ENCODE measurements at regions not wholly inside any gene's neighbourhood (a gene's known extent, or its start where the extent isn't known, plus 50 kb on each side); places are given as distances from the start of the nearest gene placed in this dataset.

DNA sequence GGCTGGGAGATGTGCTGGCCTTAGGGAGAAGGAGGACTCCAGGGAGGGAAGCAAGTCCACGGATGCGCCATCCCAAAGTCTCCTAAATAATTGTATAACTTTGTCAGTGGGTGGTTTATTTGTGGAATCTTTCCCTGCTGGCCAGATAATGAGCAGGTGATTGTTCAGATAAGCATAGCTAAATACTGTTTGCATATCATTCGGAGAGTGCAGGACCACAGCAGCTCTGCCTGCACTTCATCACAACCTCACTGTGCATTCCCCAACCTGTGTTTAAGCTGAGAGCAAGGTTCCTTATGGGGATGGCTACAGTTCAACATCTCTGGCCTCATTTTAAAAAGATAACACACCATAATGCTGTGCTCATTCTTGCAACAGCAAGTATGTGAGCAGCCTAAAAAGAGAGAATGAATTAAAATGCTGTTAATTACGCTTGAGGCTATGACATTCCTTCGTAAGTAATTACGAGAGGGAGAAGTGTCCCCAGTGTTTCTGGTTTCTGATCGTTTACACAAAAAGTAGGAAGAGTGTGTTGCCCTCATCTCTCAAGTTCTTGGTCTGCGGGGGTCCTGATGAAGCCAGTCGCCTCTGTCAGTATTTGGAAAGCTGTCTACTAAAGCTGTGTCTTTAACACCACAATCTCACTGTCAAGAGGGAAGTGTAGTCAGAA is 272.0 kb upstream of the RORA start:
- Histone ChIP-seq H3K4me2 (no peak overlapping the region), H3K36me3 (replicated peaks; ENCODE audit: insufficient read depth, low read depth) (no peaks in the 10 kb centered on the region), H3K4me1 (ENCODE audit: insufficient read depth) (no peaks in the 10 kb centered on the region), H3K9me3 (ENCODE audit: low read depth) (no peaks in the 10 kb centered on the region), H3K9me2 (replicated peaks; ENCODE audit: insufficient read depth) (no peaks in the 10 kb centered on the region), H3K4me3 (no peak overlapping the region), H2AFZ (no peak overlapping the region), H3K27me3 (peaks cover 15% of the 10 kb centered on the region), H3K27ac (no peak overlapping the region), H3K79me2 (no peaks in the 10 kb centered on the region), H4K20me1 (ENCODE audit: insufficient read depth, poor library complexity, severe bottlenecking) (no peaks in the 10 kb centered on the region)
- 70% methylated on average over 9 of the region's 9 CpGs for WGBS (ENCODE audit: low lambda C conversion rate, missing lambda C conversion rate)
- no peak for TF ChIP-seq EZH2phosphoT487 (IDR thresholded peaks at IDR 0.05; ENCODE audit: low read depth, severe bottlenecking, unreplicated experiment)
- no peak for TF ChIP-seq EZH2 (IDR thresholded peaks at IDR 0.05; ENCODE audit: borderline replicate concordance)
- TF ChIP-seq CTCF (IDR thresholded peaks at IDR 0.05; ENCODE audit: poor library complexity) = no peak
- no peak for DNase-seq (ENCODE audit: low spot score)

DNA sequence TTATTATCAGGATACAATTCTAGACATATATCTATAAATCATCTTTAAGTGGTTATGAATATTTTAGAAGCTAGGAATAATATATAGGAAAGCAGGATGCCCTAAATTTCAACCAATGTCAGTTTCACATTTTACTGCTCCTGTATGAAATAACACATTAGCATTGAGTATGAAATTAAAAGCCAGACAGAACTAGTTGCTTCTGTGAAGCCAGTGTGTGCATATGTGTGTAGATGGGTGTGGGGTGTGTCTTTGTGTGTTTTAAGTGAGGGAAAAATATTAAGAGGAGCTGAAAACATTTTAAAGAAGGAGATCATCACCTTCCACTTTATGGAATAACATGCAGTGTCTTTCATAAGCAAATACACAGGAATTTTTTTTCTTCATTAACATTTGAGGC is 271.4 kb upstream of the RORA start:
- H3K4me2 ChIP-seq = no peak overlapping the region
- H2AFZ ChIP-seq = no peak overlapping the region
- DNase-seq (ENCODE audit: low spot score) = no peak
- H3K79me2 ChIP-seq = no peaks in the 10 kb centered on the region
- peaks cover 15% of the 10 kb centered on the region for H3K27me3 ChIP-seq
- no peaks in the 10 kb centered on the region for H3K9me2 ChIP-seq (replicated peaks; ENCODE audit: insufficient read depth)
- H3K36me3 ChIP-seq (replicated peaks; ENCODE audit: insufficient read depth, low read depth) = no peaks in the 10 kb centered on the region
- H3K27ac ChIP-seq = no peak overlapping the region
- TF ChIP-seq EZH2 (IDR thresholded peaks at IDR 0.05; ENCODE audit: borderline replicate concordance) (no peak), CTCF (IDR thresholded peaks at IDR 0.05; ENCODE audit: poor library complexity) (no peak), EZH2phosphoT487 (IDR thresholded peaks at IDR 0.05; ENCODE audit: low read depth, severe bottlenecking, unreplicated experiment) (no peak)
- H4K20me1 ChIP-seq (ENCODE audit: insufficient read depth, poor library complexity, severe bottlenecking) = no peaks in the 10 kb centered on the region
- no peak overlapping the region for H3K4me3 ChIP-seq
- H3K9me3 ChIP-seq (ENCODE audit: low read depth) = no peaks in the 10 kb centered on the region
- no peaks in the 10 kb centered on the region for H3K4me1 ChIP-seq (ENCODE audit: insufficient read depth)

GRCh38 chr15:61499376-61499775 is 270.3 kb upstream of the RORA start:
- no peak for TF ChIP-seq CTCF (IDR thresholded peaks at IDR 0.05; ENCODE audit: poor library complexity)
- TF ChIP-seq EZH2 (IDR thresholded peaks at IDR 0.05; ENCODE audit: borderline replicate concordance) = no peak
- TF ChIP-seq EZH2phosphoT487 (IDR thresholded peaks at IDR 0.05; ENCODE audit: low read depth, severe bottlenecking, unreplicated experiment) = no peak
- no peaks in the 10 kb centered on the region for H3K79me2 ChIP-seq
- no peak overlapping the region for H3K4me3 ChIP-seq
- H3K4me1 ChIP-seq (ENCODE audit: insufficient read depth) = no peaks in the 10 kb centered on the region
- DNase-seq (ENCODE audit: low spot score) = no peak
- no peaks in the 10 kb centered on the region for H3K36me3 ChIP-seq (replicated peaks; ENCODE audit: insufficient read depth, low read depth)
- no peak overlapping the region for H3K27ac ChIP-seq
- no peaks in the 10 kb centered on the region for H4K20me1 ChIP-seq (ENCODE audit: insufficient read depth, poor library complexity, severe bottlenecking)
- H3K27me3 ChIP-seq = peaks cover 15% of the 10 kb centered on the region
- no peak overlapping the region for H3K4me2 ChIP-seq
- no peak overlapping the region for H2AFZ ChIP-seq
- H3K9me3 ChIP-seq (ENCODE audit: low read depth) = no peaks in the 10 kb centered on the region
- 84% methylated on average over 3 of the region's 3 CpGs for WGBS (ENCODE audit: low lambda C conversion rate, missing lambda C conversion rate)
- H3K9me2 ChIP-seq (replicated peaks; ENCODE audit: insufficient read depth) = no peaks in the 10 kb centered on the region
